ENCODE measurements at regions not wholly inside any gene's neighbourhood (a gene's known extent, or its start where the extent isn't known, plus 50 kb on each side); places are given as distances from the start of the nearest gene placed in this dataset.
"Not testable (repeated sequence)": the region's sequence is repeated elsewhere in the genome, so short reads cannot be mapped to it uniquely, and the experiment has no call there.

DNA sequence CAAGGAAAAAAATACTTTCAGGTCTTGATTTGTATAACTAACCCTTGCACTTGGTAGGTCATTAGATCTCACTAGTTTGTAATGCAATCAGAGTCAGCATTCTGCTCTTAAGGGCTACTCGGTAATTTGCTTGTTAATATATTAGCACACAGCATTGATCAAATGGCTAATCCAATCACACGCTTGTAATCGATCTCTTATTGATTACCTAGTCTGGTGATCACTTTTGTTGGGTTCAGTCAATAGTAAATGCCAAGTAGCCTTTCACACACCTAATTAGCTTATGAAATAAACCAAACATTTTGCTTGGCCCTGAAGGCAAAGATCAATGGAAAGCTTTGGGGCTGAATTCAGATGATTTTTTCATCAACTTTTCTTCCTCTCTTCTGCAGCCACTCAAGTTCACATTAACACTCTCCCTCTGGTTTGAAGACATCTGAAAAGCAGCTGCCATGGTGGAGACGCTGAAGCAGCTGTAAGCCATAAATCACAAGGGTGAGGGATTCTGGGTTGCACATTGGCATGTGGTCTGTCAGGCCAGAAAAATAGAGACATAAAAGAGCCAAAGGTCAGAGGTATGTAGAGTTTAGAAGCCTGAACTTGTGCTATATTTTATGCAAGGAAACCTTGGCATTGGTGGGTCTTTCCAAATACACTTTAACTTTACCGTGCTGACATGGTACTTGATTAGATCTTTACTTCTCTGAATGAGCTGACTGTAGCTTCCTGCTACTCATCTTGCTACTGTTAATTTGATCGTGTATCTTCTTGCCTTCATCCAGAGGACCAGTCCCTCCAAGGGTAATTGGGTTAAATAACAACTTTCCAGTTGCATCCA is 234.4 kb downstream of the SIM1 start:
- Mint-ChIP-seq H3K4me1 (peaks cover 13% of the 10 kb centered on the region), H3K27ac (no peak overlapping the region), H3K9me3 (no peaks in the 10 kb centered on the region), H3K4me3 (no peak overlapping the region), H3K36me3 (ENCODE audit: low read depth) (no peaks in the 10 kb centered on the region), H3K27me3 (no peaks in the 10 kb centered on the region)
- CTCF ChIA-PET: no interaction called here
- POLR2A ChIA-PET: no interaction called here
- TF ChIP-seq, protein P1, sequence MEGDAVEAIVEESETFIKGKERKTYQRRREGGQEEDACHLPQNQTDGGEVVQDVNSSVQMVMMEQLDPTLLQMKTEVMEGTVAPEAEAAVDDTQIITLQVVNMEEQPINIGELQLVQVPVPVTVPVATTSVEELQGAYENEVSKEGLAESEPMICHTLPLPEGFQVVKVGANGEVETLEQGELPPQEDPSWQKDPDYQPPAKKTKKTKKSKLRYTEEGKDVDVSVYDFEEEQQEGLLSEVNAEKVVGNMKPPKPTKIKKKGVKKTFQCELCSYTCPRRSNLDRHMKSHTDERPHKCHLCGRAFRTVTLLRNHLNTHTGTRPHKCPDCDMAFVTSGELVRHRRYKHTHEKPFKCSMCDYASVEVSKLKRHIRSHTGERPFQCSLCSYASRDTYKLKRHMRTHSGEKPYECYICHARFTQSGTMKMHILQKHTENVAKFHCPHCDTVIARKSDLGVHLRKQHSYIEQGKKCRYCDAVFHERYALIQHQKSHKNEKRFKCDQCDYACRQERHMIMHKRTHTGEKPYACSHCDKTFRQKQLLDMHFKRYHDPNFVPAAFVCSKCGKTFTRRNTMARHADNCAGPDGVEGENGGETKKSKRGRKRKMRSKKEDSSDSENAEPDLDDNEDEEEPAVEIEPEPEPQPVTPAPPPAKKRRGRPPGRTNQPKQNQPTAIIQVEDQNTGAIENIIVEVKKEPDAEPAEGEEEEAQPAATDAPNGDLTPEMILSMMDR (IDR thresholded peaks at IDR 0.05): no peak
- DNase-seq (no peak), ATAC-seq (ENCODE audit: low read depth) (no peak)
- intact Hi-C loops (cut with micrococcal nuclease): no loop called here

DNA sequence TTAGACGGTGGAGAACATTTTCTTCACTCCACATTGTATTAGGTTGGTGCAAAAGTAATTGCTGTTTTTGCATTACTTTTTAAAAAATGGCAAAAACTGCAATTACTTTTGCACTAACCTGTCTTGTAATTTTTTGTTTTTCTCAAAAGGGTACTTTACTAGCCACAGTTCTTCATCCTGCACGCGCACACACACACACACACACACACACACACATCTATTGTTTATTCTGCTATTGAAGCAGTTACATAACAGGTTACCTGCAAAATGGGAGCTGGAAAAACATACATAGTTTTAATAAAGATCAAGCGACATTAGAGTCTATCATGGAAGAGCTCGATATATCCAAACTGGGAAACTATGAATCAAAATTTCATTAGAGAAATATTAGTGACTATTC is 235.2 kb downstream of the SIM1 start:
- Mint-ChIP-seq H3K27ac (no peak overlapping the region), H3K9me3 (no peaks in the 10 kb centered on the region), H3K27me3 (no peaks in the 10 kb centered on the region), H3K4me1 (peaks cover 13% of the 10 kb centered on the region), H3K4me3 (peak overlapping the region; percentile 69), H3K36me3 (ENCODE audit: low read depth) (no peaks in the 10 kb centered on the region)
- DNase-seq: no peak
- ChIA-PET CTCF (no interaction called here), POLR2A (interaction anchor here (0.7 to 1.0 kb wide), 2 partner anchors 435 to 650 kb away, joined by 3 read pairs; no protein-coding TSS in a partner anchor)
- TF ChIP-seq, protein P1 (IDR thresholded peaks at IDR 0.05): no peak
- intact Hi-C loops (cut with micrococcal nuclease): loop anchor here (10.0 kb wide), 1 partner anchor 1285 kb away; the partner anchor contains the start of gene FBXL4
- ATAC-seq (ENCODE audit: low read depth): no peak

DNA sequence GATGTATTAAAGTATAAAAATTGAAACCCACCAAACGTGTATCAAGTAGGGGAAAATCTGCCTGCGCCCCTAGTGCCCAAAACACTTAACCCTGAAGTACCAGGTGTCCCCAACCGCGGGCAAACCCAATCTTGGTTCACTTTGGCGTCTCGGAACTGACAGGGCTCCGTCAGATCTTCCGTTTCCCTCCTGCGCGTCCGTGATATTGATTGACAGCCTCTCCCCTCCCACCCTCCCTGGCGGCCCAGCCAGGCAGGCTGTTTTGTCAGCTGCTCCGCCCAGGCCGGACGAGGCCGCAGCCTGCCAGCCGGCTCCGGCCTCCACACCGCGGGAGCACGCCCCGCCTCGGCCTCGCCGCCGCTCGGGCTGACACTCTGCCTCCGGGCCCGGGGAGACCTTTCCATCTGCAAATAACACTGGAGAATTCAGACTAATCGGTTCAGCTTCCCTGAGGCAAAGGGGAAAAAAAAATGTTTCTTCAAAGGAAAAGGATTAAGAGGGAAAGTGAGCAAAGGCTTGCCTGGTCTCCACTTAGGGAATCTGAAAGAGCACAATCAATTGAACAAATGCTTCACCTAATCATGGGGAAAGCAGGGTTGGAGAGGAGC is 234.9 kb upstream of the MCHR2 start:
- intact Hi-C loops (cut with micrococcal nuclease): loop anchor here (10.0 kb wide), 1 partner anchor 1284 kb away; the partner anchor contains the start of gene FBXL4
- peak overlapping the region; percentile 81 for H3K4me3 Mint-ChIP-seq
- peaks cover 13% of the 10 kb centered on the region for H3K4me1 Mint-ChIP-seq
- CTCF ChIA-PET: no interaction called here
- H3K27ac Mint-ChIP-seq: peak overlapping the region; percentile 41
- H3K36me3 Mint-ChIP-seq (ENCODE audit: low read depth): no peaks in the 10 kb centered on the region
- DNase-seq (peak; percentile 29), ATAC-seq (ENCODE audit: low read depth) (peak; percentile 91)
- H3K9me3 Mint-ChIP-seq: no peaks in the 10 kb centered on the region
- TF ChIP-seq, protein P1 (IDR thresholded peaks at IDR 0.05): no peak
- no peaks in the 10 kb centered on the region for H3K27me3 Mint-ChIP-seq
- POLR2A ChIA-PET: interaction anchor here (0.7 to 1.0 kb wide), 3 partner anchors 14 to 651 kb away, joined by 3 read pairs; no protein-coding TSS in a partner anchor

DNA sequence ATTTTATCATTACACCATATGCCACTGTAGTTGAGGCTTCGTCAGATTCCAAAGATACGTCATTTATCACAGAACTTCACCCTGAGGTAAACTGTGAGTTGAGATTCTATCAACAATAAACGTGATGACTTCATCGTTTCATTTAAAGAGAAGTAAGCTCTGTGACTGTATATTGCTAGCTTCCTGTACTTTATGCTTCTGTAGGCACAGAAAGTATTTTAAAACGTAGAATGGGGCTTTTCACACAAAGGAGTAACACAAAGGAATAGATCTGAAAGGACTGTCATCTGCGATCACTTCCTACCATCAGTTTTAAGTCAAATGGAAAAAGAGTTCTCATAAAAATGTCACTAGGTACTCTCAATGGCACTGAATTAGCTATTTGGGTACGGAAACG is 234.4 kb upstream of the MCHR2 start:
- Mint-ChIP-seq H3K4me3 (peak overlapping the region; percentile 81), H3K4me1 (peaks cover 13% of the 10 kb centered on the region), H3K27me3 (no peaks in the 10 kb centered on the region), H3K36me3 (ENCODE audit: low read depth) (no peaks in the 10 kb centered on the region), H3K27ac (peak overlapping the region; percentile 41), H3K9me3 (no peaks in the 10 kb centered on the region)
- POLR2A ChIA-PET: interaction anchor here (0.8 to 1.0 kb wide), 2 partner anchors 14 to 436 kb away, joined by 3 read pairs; no protein-coding TSS in a partner anchor
- ATAC-seq (ENCODE audit: low read depth): peak; percentile 6
- CTCF ChIA-PET: no interaction called here
- TF ChIP-seq, protein P1 (IDR thresholded peaks at IDR 0.05): no peak
- no peak for DNase-seq
- intact Hi-C loops (cut with micrococcal nuclease): loop anchor here (10.0 kb wide), 1 partner anchor 1284 kb away; the partner anchor contains the start of gene FBXL4

DNA sequence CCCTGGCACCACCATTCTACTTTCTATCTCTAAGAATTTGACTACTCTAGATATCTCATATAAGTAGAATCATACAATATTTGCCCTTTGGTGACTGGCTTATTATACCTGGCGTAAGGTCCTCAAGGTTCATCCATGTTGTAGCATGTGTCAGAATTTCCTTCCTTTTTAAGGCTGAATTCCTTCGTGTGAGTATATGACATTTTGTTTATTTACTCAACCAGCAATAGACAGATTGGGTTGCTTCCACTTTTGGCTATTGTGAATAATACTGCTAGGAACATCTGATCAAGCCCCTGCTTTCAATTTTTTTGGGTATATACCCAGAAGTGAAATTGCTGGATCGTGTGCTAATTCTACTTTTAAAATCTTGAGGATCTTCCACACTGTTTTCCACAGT is 232.8 kb upstream of the MCHR2 start:
- TF ChIP-seq, protein P1 (IDR thresholded peaks at IDR 0.05): no peak
- Mint-ChIP-seq H3K4me1 (peaks cover 13% of the 10 kb centered on the region), H3K27ac (no peak overlapping the region), H3K4me3 (no peak overlapping the region), H3K36me3 (ENCODE audit: low read depth) (no peaks in the 10 kb centered on the region), H3K27me3 (no peaks in the 10 kb centered on the region), H3K9me3 (no peaks in the 10 kb centered on the region)
- no peak for DNase-seq
- ChIA-PET POLR2A (no interaction called here), CTCF (no interaction called here)
- no peak for ATAC-seq (ENCODE audit: low read depth)
- intact Hi-C loops (cut with micrococcal nuclease): loop anchor here (10.0 kb wide), 1 partner anchor 1282 kb away; the partner anchor contains the start of gene FBXL4

DNA sequence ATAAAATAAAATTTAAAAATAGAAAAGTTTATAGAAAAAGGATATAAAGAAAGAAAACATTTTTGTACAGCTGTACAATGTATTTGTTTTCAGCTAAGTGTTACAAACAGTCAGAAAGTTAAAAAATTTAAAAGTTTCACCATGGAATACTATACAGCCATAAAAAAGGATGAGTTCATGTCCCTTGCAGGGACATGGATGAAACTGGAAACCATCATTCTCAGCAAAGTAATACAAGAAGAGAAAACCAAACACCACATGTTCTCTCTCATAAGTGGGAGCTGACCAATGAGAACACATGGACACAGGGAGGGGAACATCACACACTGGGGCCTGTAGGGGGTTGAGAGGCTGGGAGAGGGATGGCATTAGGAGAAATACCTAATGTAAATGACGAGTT is 229.9 kb upstream of the MCHR2 start:
- CTCF ChIA-PET; H3K27me3 Mint-ChIP-seq; ATAC-seq (ENCODE audit: low read depth); POLR2A ChIA-PET; H3K4me3 Mint-ChIP-seq; H3K9me3 Mint-ChIP-seq; H3K36me3 Mint-ChIP-seq (ENCODE audit: low read depth); DNase-seq; H3K27ac Mint-ChIP-seq: not testable (repeated sequence)
- H3K4me1 Mint-ChIP-seq: peaks cover 10% of the 10 kb centered on the region
- intact Hi-C loops (cut with micrococcal nuclease): loop anchor here (10.0 kb wide), 1 partner anchor 1279 kb away; the partner anchor contains the start of gene FBXL4

Measured in activated B cell treated with CpG ODN at 0.5 μM for 24 hours (primary cell).